Smooth muscle cell (in vitro differentiated cells): ENCODE measurements at regions not wholly inside any gene's neighbourhood (a gene's known extent, or its start where the extent isn't known, plus 50 kb on each side); places are given as distances from the start of the nearest gene placed in this dataset.
A peak's percentile ranks its signal among the peaks of the same experiment; 100 is the strongest.

Source experiments
- DNase-seq: peaks from one replicate; lab custom pipeline; 2025; ENCODE audit not compliant: unreplicated experiment; lab: John Stamatoyannopoulos, UW
- H2AFZ ChIP-seq: fragments of 200-600 bp; sonication (generic); 2 replicates; pipeline ENCODE4 v1.6.0; 2016; ENCODE audit warnings: antibody characterized with exemption, low read depth, mild to moderate bottlenecking
- H3F3A ChIP-seq: fragments of 200-600 bp; sonication (generic); 2 replicates; pipeline ENCODE4 v1.6.0; 2017; ENCODE audit warnings: antibody characterized with exemption, low read depth
- H3K27ac ChIP-seq: fragments of 200-600 bp; sonication (generic); 2 replicates; pipeline ENCODE4 v1.5.1; 2016; ENCODE audit warnings: low read depth, mild to moderate bottlenecking
- H3K27me3 ChIP-seq: fragments of 200-600 bp; sonication (generic); 2 replicates; pipeline ENCODE4 v1.6.1; 2016; ENCODE audit warnings: low read depth, mild to moderate bottlenecking
- H3K36me3 ChIP-seq: fragments of 200-600 bp; sonication (generic); 2 replicates; pipeline ENCODE4 v1.5.1; 2016; ENCODE audit warnings: low read depth
- H3K4me1 ChIP-seq: fragments of 200-600 bp; sonication (generic); 2 replicates; pipeline ENCODE4 v1.5.1; 2016; ENCODE audit warnings: low read depth
- H3K4me2 ChIP-seq: fragments of 200-600 bp; sonication (generic); 2 replicates; pipeline ENCODE4 v1.6.0; 2016; ENCODE audit warnings: mild to moderate bottlenecking
- H3K4me3 ChIP-seq: fragments of 200-600 bp; sonication (generic); 2 replicates; pipeline ENCODE4 v1.5.1; 2016; ENCODE audit warnings: mild to moderate bottlenecking
- H3K79me2 ChIP-seq: fragments of 200-600 bp; sonication (generic); 2 replicates; pipeline ENCODE4 v1.6.0; 2016; ENCODE audit warnings: low read depth, mild to moderate bottlenecking
- H3K9ac ChIP-seq: fragments of 200-600 bp; sonication (generic); 2 replicates; pipeline ENCODE4 v1.6.0; 2016; ENCODE audit warnings: low read depth
- H3K9me3 ChIP-seq: fragments of 200-600 bp; sonication (generic); replicated peaks from 2 replicates; pipeline ENCODE4 v1.5.1; 2016; ENCODE audit warnings: low read depth
- H4K20me1 ChIP-seq: fragments of 200-600 bp; sonication (generic); 2 replicates; pipeline ENCODE4 v1.6.0; 2016; ENCODE audit warnings: low read depth
- WGBS: methylation state at CpG from one replicate; pipeline ENCODE4 v1.1.7; 2016; ENCODE audit warnings: low lambda C conversion rate; 5-methylcytosine and 5-hydroxymethylcytosine counted together
- TF ChIP-seq, protein P1 (sequence below): fragments of 200-600 bp; sonication (generic); IDR thresholded peaks from 2 replicates; pipeline ENCODE4 v1.5.1; 2017; ENCODE audit warnings: borderline replicate concordance, mild to moderate bottlenecking, antibody characterized with exemption; ENCODE audit not compliant: insufficient read depth, poor library complexity, severe bottlenecking

- H3K36me3 ChIP-seq = no peaks in the 10 kb centered on the region
- H2AFZ ChIP-seq = no peak overlapping the region
- no peak overlapping the region for H3K27ac ChIP-seq
- H3K27me3 ChIP-seq = no peaks in the 10 kb centered on the region
- 85% methylated on average over 1 of the region's 1 CpG for WGBS
- no peaks in the 10 kb centered on the region for H3K79me2 ChIP-seq
- no peak for DNase-seq
- H3F3A ChIP-seq = no peaks in the 10 kb centered on the region
- H3K4me2 ChIP-seq = no peak overlapping the region
- TF ChIP-seq, protein P1, sequence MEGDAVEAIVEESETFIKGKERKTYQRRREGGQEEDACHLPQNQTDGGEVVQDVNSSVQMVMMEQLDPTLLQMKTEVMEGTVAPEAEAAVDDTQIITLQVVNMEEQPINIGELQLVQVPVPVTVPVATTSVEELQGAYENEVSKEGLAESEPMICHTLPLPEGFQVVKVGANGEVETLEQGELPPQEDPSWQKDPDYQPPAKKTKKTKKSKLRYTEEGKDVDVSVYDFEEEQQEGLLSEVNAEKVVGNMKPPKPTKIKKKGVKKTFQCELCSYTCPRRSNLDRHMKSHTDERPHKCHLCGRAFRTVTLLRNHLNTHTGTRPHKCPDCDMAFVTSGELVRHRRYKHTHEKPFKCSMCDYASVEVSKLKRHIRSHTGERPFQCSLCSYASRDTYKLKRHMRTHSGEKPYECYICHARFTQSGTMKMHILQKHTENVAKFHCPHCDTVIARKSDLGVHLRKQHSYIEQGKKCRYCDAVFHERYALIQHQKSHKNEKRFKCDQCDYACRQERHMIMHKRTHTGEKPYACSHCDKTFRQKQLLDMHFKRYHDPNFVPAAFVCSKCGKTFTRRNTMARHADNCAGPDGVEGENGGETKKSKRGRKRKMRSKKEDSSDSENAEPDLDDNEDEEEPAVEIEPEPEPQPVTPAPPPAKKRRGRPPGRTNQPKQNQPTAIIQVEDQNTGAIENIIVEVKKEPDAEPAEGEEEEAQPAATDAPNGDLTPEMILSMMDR = no peak
- no peak overlapping the region for H3K4me3 ChIP-seq
- H3K9me3 ChIP-seq = no peaks in the 10 kb centered on the region
- H4K20me1 ChIP-seq = no peaks in the 10 kb centered on the region
- H3K9ac ChIP-seq = no peak overlapping the region
- H3K4me1 ChIP-seq = no peaks in the 10 kb centered on the region
Observed at GRCh38 chr16:75847172-75847571, 120.9 kb upstream of the CPHXL start.

DNA sequence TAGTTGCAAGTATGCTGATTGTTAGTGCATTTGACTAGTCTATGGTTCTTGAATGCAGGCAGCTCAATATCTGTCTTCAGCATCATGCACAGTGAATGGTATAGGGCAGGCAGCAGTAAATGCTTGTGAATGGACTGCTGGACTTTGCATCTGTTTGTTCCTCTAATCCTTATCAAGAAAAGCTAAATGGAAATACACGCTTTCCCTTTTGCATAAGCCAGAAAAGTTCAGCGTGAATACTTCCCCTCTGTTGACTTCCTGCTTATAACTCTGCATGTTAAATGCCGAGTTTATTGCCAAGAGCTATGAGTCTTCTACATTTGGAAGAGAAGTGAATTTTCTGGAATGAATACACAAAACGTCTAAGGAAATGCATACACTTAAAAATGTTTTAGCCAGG, 127.9 kb upstream of the CPHXL start:
- no peak for DNase-seq
- Histone ChIP-seq H3K4me3 (no peak overlapping the region), H3K4me2 (no peak overlapping the region), H3K27ac (no peak overlapping the region), H3K9me3 (no peaks in the 10 kb centered on the region), H2AFZ (no peak overlapping the region), H3K4me1 (no peaks in the 10 kb centered on the region), H3K27me3 (no peaks in the 10 kb centered on the region), H3F3A (no peaks in the 10 kb centered on the region), H4K20me1 (no peaks in the 10 kb centered on the region), H3K79me2 (no peaks in the 10 kb centered on the region), H3K9ac (no peak overlapping the region), H3K36me3 (no peaks in the 10 kb centered on the region)
- TF ChIP-seq, protein P1 = no peak
- 59% methylated on average over 4 of the region's 4 CpGs for WGBS

- Histone ChIP-seq H3F3A (no peaks in the 10 kb centered on the region), H3K36me3 (no peaks in the 10 kb centered on the region), H3K4me3 (no peak overlapping the region), H3K9me3 (no peaks in the 10 kb centered on the region), H3K79me2 (no peaks in the 10 kb centered on the region), H2AFZ (peak overlapping the region; percentile 82), H3K4me2 (peak overlapping the region; percentile 9), H3K27me3 (no peaks in the 10 kb centered on the region), H4K20me1 (no peaks in the 10 kb centered on the region), H3K9ac (no peak overlapping the region), H3K27ac (no peak overlapping the region), H3K4me1 (no peaks in the 10 kb centered on the region)
- DNase-seq = no peak
- TF ChIP-seq, protein P1 = no peak
- WGBS = 63% methylated on average over 14 of the region's 14 CpGs
Observed at GRCh38 chr16:75860326-75861053, 134.2 kb upstream of the CPHXL start.

DNA sequence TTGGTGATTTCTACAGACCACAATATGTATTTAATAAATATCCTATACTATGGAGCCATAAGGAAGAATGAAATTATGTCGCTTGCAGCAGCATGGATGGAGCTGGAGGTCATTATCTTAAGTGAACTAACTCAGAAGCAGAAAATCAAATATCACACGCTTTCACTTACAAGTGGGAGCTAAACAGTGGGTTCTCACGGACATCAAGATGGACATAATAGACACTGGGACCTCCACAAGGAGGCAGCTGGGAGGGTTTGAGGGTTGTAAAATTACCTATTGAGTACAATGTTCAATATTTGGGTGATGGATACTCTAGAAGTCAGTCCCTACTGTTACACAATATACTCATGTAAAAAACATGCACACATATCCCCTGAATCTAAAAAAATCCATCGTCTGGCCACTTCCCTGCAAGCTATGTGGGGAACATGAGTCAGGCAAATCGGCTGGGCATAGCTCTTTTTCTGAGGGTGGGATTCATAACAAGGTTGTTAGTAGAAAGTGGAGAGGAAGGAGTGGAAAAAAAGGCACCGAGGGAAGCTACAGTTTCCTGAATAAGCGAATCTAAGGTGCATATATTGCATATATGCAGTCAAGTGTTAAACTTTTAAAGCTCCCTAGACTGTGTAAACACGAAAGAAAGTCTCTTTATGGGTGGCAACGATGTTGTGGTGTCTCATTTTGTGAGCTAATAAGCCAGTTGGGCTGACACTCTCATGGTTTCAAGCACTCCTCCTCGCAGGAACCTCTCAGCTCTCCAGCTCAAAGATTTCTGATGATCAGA, 135.2 kb upstream of the CPHXL start:
- Histone ChIP-seq H2AFZ (no peak overlapping the region), H3K9ac (no peak overlapping the region), H3K4me2 (peak overlapping the region; percentile 33), H3K36me3 (no peaks in the 10 kb centered on the region), H3K79me2 (no peaks in the 10 kb centered on the region), H3K4me1 (no peaks in the 10 kb centered on the region), H3K27me3 (no peaks in the 10 kb centered on the region), H3K27ac (no peak overlapping the region), H3F3A (no peaks in the 10 kb centered on the region), H3K9me3 (no peaks in the 10 kb centered on the region), H3K4me3 (no peak overlapping the region), H4K20me1 (no peaks in the 10 kb centered on the region)
- 69% methylated on average over 10 of the region's 10 CpGs for WGBS
- no peak for DNase-seq
- TF ChIP-seq, protein P1 = no peak
